Stomach (tissue), 4 donors: ENCODE measurements at regions not wholly inside any gene's neighbourhood (a gene's known extent, or its start where the extent isn't known, plus 50 kb on each side); places are given as distances from the start of the nearest gene placed in this dataset.

ENCODE experiments used
- POLR2A ChIP-seq, 4 donors: fragments of 450-650 bp; IDR thresholded peaks; one replicate each; pipeline ENCODE4 v1.6.1; 2016; ENCODE audit warnings: antibody characterized with exemption in 4 of 4, control low read depth in 2 of 4, mild to moderate bottlenecking in 1 of 4, moderate library complexity in 1 of 4
- TF ChIP-seq, protein P1 (sequence below), 7 experiments: fragments of 450-650 bp in 4 of 7; fragments of 200-600 bp in 3 of 7; sonication (generic) in 3 of 7; IDR thresholded peaks; one replicate each; pipeline ENCODE4 v1.5.1; 2016 to 2019; ENCODE audit warnings: antibody characterized with exemption in 7 of 7, control low read depth in 2 of 7, mild to moderate bottlenecking in 1 of 7

- TF ChIP-seq, protein P1, sequence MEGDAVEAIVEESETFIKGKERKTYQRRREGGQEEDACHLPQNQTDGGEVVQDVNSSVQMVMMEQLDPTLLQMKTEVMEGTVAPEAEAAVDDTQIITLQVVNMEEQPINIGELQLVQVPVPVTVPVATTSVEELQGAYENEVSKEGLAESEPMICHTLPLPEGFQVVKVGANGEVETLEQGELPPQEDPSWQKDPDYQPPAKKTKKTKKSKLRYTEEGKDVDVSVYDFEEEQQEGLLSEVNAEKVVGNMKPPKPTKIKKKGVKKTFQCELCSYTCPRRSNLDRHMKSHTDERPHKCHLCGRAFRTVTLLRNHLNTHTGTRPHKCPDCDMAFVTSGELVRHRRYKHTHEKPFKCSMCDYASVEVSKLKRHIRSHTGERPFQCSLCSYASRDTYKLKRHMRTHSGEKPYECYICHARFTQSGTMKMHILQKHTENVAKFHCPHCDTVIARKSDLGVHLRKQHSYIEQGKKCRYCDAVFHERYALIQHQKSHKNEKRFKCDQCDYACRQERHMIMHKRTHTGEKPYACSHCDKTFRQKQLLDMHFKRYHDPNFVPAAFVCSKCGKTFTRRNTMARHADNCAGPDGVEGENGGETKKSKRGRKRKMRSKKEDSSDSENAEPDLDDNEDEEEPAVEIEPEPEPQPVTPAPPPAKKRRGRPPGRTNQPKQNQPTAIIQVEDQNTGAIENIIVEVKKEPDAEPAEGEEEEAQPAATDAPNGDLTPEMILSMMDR (IDR thresholded peaks at IDR 0.05) = no peak
- TF ChIP-seq POLR2A (IDR thresholded peaks at IDR 0.05) = no peak
Observed at GRCh38 chr3:113070681-113071113, 79.9 kb downstream of the GTPBP8 start.
